CD4-positive, alpha-beta T cell treated with Interleukin-15 for 4 hours (primary cell): ENCODE measurements at regions not wholly inside any gene's neighbourhood (a gene's known extent, or its start where the extent isn't known, plus 50 kb on each side); places are given as distances from the start of the nearest gene placed in this dataset.

ENCODE experiments used
- DNase-seq: peaks from one replicate; pipeline ENCODE4 v3.0.0-alpha.2; 2020; ENCODE audit warnings: low spot score

GRCh38 chr4:34679228-34679627 lies 1565.1 kb downstream of the ARAP2 start:
- DNase-seq = no peak

GRCh38 chr4:34709564-34709963 lies 1534.8 kb downstream of the ARAP2 start:
- no peak for DNase-seq

- no peak for DNase-seq
These were observed 1525.6 kb downstream of the ARAP2 start for GRCh38 chr4:34718576-34719245.

- DNase-seq = no peak
These were observed 1523.7 kb downstream of the ARAP2 start for GRCh38 chr4:34720571-34720970.

GRCh38 chr4:34721835-34722234 lies 1522.5 kb downstream of the ARAP2 start:
- DNase-seq = no peak

- DNase-seq = no peak
These were observed 1520.7 kb downstream of the ARAP2 start for GRCh38 chr4:34723605-34724004.

GRCh38 chr4:34724491-34724890 lies 1519.8 kb downstream of the ARAP2 start:
- DNase-seq = no peak

- no peak for DNase-seq
These were observed 1513.2 kb downstream of the ARAP2 start for GRCh38 chr4:34731070-34731469.

- no peak for DNase-seq
These were observed 1512.0 kb downstream of the ARAP2 start for GRCh38 chr4:34732176-34732950.

GRCh38 chr4:34733185-34733941 lies 1511.0 kb downstream of the ARAP2 start:
- no peak for DNase-seq

- no peak for DNase-seq
These were observed 1477.4 kb downstream of the ARAP2 start for GRCh38 chr4:34766935-34767334.

- DNase-seq = no peak
These were observed 1476.9 kb downstream of the ARAP2 start for GRCh38 chr4:34767407-34767806.

GRCh38 chr4:34771632-34772031 lies 1472.7 kb downstream of the ARAP2 start:
- DNase-seq = no peak

GRCh38 chr4:34790131-34790530 lies 1454.2 kb downstream of the ARAP2 start:
- no peak for DNase-seq

GRCh38 chr4:34791209-34791608 lies 1453.1 kb downstream of the ARAP2 start:
- DNase-seq = no peak

- no peak for DNase-seq
These were observed 1443.4 kb downstream of the ARAP2 start for GRCh38 chr4:34800953-34801352.

- no peak for DNase-seq
These were observed 1430.0 kb downstream of the ARAP2 start for GRCh38 chr4:34814266-34814665.

GRCh38 chr4:34824515-34824914 lies 1419.8 kb downstream of the ARAP2 start:
- no peak for DNase-seq

- DNase-seq = no peak
These were observed 1417.7 kb downstream of the ARAP2 start for GRCh38 chr4:34826660-34827059.

GRCh38 chr4:34845926-34846325 lies 1398.4 kb downstream of the ARAP2 start:
- DNase-seq = no peak

GRCh38 chr4:34850421-34850820 lies 1393.9 kb downstream of the ARAP2 start:
- DNase-seq = no peak

GRCh38 chr4:34850968-34851367 lies 1393.3 kb downstream of the ARAP2 start:
- no peak for DNase-seq

- DNase-seq = no peak
These were observed 1392.9 kb downstream of the ARAP2 start for GRCh38 chr4:34851411-34851810.
